Ovary (tissue), 3 donors: ENCODE measurements at regions not wholly inside any gene's neighbourhood (a gene's known extent, or its start where the extent isn't known, plus 50 kb on each side); places are given as distances from the start of the nearest gene placed in this dataset.

Experiments used
- EP300 ChIP-seq: sonication (generic); formaldehyde crosslinking; IDR thresholded peaks from one replicate; pipeline ENCODE4 v1.6.1; 2017; ENCODE audit warnings: antibody characterized with exemption
- POLR2A ChIP-seq: fragments of 450-650 bp; IDR thresholded peaks from one replicate; pipeline ENCODE4 v1.6.1; 2017; ENCODE audit warnings: antibody characterized with exemption, mild to moderate bottlenecking, moderate library complexity
- TF ChIP-seq, protein P1 (sequence below), 3 donors: fragments of 450-650 bp in 2 of 3; fragments of 200-600 bp in 1 of 3; IDR thresholded peaks; one replicate each; pipeline versions ENCODE4 v1.5.1 to v1.8.0; 2016 to 2022; ENCODE audit warnings: antibody characterized with exemption in 3 of 3, mild to moderate bottlenecking in 1 of 3
- donor health status: DM: no; HTN: no; CAD: no.

GRCh38 chr6:147972448-147972847 is 370.2 kb upstream of the SASH1 start:
- TF ChIP-seq, protein P1, sequence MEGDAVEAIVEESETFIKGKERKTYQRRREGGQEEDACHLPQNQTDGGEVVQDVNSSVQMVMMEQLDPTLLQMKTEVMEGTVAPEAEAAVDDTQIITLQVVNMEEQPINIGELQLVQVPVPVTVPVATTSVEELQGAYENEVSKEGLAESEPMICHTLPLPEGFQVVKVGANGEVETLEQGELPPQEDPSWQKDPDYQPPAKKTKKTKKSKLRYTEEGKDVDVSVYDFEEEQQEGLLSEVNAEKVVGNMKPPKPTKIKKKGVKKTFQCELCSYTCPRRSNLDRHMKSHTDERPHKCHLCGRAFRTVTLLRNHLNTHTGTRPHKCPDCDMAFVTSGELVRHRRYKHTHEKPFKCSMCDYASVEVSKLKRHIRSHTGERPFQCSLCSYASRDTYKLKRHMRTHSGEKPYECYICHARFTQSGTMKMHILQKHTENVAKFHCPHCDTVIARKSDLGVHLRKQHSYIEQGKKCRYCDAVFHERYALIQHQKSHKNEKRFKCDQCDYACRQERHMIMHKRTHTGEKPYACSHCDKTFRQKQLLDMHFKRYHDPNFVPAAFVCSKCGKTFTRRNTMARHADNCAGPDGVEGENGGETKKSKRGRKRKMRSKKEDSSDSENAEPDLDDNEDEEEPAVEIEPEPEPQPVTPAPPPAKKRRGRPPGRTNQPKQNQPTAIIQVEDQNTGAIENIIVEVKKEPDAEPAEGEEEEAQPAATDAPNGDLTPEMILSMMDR (IDR thresholded peaks at IDR 0.05), result no peak
- TF ChIP-seq POLR2A (no peak), EP300 (no peak)
